MCF 10A (cell line): ENCODE measurements at regions not wholly inside any gene's neighbourhood (a gene's known extent, or its start where the extent isn't known, plus 50 kb on each side); places are given as distances from the start of the nearest gene placed in this dataset.

ENCODE experiments used
- BruUV-seq: library from RNA; stranded (reverse); fragments of 400-500 nt; replicated peaks from 2 replicates; lab custom pipeline; 2021; lab: Mats Ljungman, UMichigan
- CTCF ChIA-PET: fragments of 300-600 bp; sonication (Branson Sonifier 250); formaldehyde crosslinking; extraction: SDS; loops from one replicate; lab custom pipeline; 2021; ENCODE audit warnings: antibody characterized with exemption, inconsistent platforms; lab: Yijun Ruan, JAX
- POLR2A ChIA-PET: fragments of 300-600, 350-650 bp; sonication (Branson Sonifier 250); formaldehyde crosslinking; extraction: SDS; loops from one replicate; lab custom pipeline; 2020; ENCODE audit warnings: antibody characterized with exemption, inconsistent platforms; lab: Yijun Ruan, JAX
- DNase-seq: peaks from one replicate; pipeline ENCODE4 v3.0.0-alpha.2; 2018; ENCODE audit not compliant: unreplicated experiment
- H3K27ac Mint-ChIP-seq: one replicate; pipeline ENCODE4 v1.8.0; 2022; ENCODE audit warnings: mild to moderate bottlenecking, low read depth, mixed read lengths; ENCODE audit not compliant: unreplicated experiment
- H3K27me3 Mint-ChIP-seq: one replicate; pipeline ENCODE4 v1.8.0; 2022; ENCODE audit warnings: mixed read lengths; ENCODE audit not compliant: insufficient read depth, unreplicated experiment
- H3K36me3 Mint-ChIP-seq: one replicate; pipeline ENCODE4 v1.8.0; 2022; ENCODE audit warnings: mild to moderate bottlenecking, moderate library complexity, mixed read lengths; ENCODE audit not compliant: insufficient read depth, unreplicated experiment
- H3K4me1 Mint-ChIP-seq: one replicate; pipeline ENCODE4 v1.8.0; 2022; ENCODE audit warnings: mixed read lengths; ENCODE audit not compliant: insufficient read depth, unreplicated experiment
- H3K4me3 Mint-ChIP-seq: one replicate; pipeline ENCODE4 v1.8.0; 2022; ENCODE audit warnings: mild to moderate bottlenecking, moderate library complexity, mixed read lengths; ENCODE audit not compliant: unreplicated experiment
- H3K9me3 Mint-ChIP-seq: one replicate; pipeline ENCODE4 v1.8.0; 2022; ENCODE audit warnings: mixed read lengths; ENCODE audit not compliant: unreplicated experiment
- CTCF ChIP-seq: fragments of 200-600 bp; IDR thresholded peaks from one replicate; pipeline ENCODE4 v1.8.0; 2022; ENCODE audit warnings: antibody characterized with exemption, mild to moderate bottlenecking; ENCODE audit not compliant: unreplicated experiment
- intact Hi-C: fragments of 100-400 bp; cut with micrococcal nuclease; formaldehyde crosslinking; loops from 2 replicates; pipeline ENCODE4 v1.14.1; 2022

DNA sequence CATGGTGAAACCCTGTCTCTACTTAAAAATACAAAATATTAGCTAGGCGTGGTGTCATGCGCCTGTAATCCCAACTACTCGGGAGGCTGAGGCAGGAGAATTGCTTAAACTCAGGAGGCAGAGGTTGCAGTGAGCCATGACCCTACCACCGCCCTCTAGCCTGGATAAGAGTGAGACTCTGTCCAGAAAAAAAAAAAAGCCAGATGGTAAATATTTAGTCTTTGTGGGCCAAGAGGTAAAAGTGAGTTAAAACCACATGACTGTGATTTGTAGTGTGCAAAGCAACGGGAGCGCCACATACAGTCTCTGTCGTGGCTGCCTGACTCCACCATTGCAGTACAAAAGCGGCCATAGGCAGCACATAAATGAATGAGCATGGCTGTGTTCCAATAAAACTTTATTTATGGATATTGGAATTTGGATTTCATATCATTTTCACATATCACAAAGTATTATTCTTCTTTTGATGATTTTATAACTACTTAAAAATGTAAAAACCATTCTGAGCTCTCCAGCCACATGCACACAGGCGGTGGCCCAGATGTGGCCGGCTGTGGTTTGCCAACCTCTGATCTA, 51.8 kb upstream of the CASZ1 start:
- CTCF ChIA-PET = interaction anchor here (1.1 kb wide), 1 partner anchor 44 kb away, joined by 4 read pairs; no protein-coding TSS in a partner anchor
- H3K36me3 Mint-ChIP-seq = no peaks in the 10 kb centered on the region
- intact Hi-C loops = no loop called here

GRCh38 chr1:10850026-10850425, 53.6 kb upstream of the CASZ1 start:
- H3K27me3 Mint-ChIP-seq = no peaks in the 10 kb centered on the region
- ChIA-PET CTCF (interaction anchor here (1.6 kb wide), 1 partner anchor 20 kb away, joined by 4 read pairs; no protein-coding TSS in a partner anchor), POLR2A (interaction anchor here (0.6 kb wide), 1 partner anchor 309 kb away, joined by 3 read pairs; no protein-coding TSS in a partner anchor)
- peaks cover 4% of the 10 kb centered on the region for H3K9me3 Mint-ChIP-seq
- H3K4me1 Mint-ChIP-seq = no peaks in the 10 kb centered on the region
- DNase-seq = no peak
- no peak overlapping the region for H3K27ac Mint-ChIP-seq
- H3K36me3 Mint-ChIP-seq = no peaks in the 10 kb centered on the region
- no peak for TF ChIP-seq CTCF
- BruUV-seq = no TSS peak
- intact Hi-C loops = no loop called here
- no peak overlapping the region for H3K4me3 Mint-ChIP-seq

More for the DNA sequence above, 51.8 kb upstream of the CASZ1 start:
- Mint-ChIP-seq H3K4me1 (no peaks in the 10 kb centered on the region), H3K27me3 (no peaks in the 10 kb centered on the region), H3K27ac (no peak overlapping the region), H3K4me3 (no peak overlapping the region), H3K9me3 (peaks cover 10% of the 10 kb centered on the region)
- no peak for DNase-seq
- TF ChIP-seq CTCF = no peak
- POLR2A ChIA-PET = interaction anchor here (0.7 to 1.3 kb wide), 3 partner anchors 11 to 198 kb away, joined by 3 to 4 read pairs (median 3); no protein-coding TSS in a partner anchor
- BruUV-seq = no TSS peak

GRCh38 chr1:10851024-10852013, 54.9 kb upstream of the CASZ1 start:
- Mint-ChIP-seq H3K27me3 (no peaks in the 10 kb centered on the region), H3K36me3 (no peaks in the 10 kb centered on the region), H3K4me3 (no peak overlapping the region), H3K27ac (no peak overlapping the region), H3K9me3 (peaks cover 8% of the 10 kb centered on the region), H3K4me1 (no peaks in the 10 kb centered on the region)
- CTCF ChIA-PET = interaction anchor here (0.8 to 1.6 kb wide), 2 partner anchors 9 to 19 kb away, joined by 3 to 4 read pairs; no protein-coding TSS in a partner anchor
- no peak for DNase-seq
- BruUV-seq = no TSS peak
- POLR2A ChIA-PET = interaction anchor here (0.6 kb wide), 1 partner anchor 32 kb away, joined by 3 read pairs; no protein-coding TSS in a partner anchor
- no peak for TF ChIP-seq CTCF
- intact Hi-C loops = no loop called here

DNA sequence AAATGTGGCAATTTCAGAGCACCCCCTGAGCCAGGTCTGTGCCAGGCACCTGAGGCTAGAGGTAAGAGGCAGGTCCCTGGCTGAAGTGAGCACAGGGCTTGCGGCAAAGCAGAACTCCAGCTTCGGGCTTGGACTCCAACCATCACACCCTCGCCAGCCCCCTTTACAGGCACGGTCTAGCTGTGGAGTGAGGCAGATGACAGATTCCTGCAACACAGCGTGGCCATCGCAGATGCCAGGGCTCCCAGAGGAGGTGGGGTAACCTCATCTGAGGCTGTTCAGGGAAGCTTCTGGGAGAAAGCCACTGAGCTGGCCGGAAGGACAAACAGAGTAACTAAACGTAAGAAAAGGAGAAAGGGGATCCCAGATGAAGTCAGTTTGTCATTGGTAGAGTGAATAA, 55.6 kb upstream of the CASZ1 start:
- Mint-ChIP-seq H3K4me1 (no peaks in the 10 kb centered on the region), H3K27ac (no peak overlapping the region), H3K36me3 (no peaks in the 10 kb centered on the region), H3K9me3 (peaks cover 8% of the 10 kb centered on the region), H3K27me3 (no peaks in the 10 kb centered on the region), H3K4me3 (no peak overlapping the region)
- POLR2A ChIA-PET = no interaction called here
- BruUV-seq = no TSS peak
- CTCF ChIA-PET = interaction anchor here (0.6 to 0.8 kb wide), 2 partner anchors 8 to 28 kb away, joined by 3 read pairs; no protein-coding TSS in a partner anchor
- DNase-seq = no peak
- intact Hi-C loops = no loop called here
- TF ChIP-seq CTCF = no peak
